DND-41 (cell line): ENCODE measurements at regions not wholly inside any gene's neighbourhood (a gene's known extent, or its start where the extent isn't known, plus 50 kb on each side); places are given as distances from the start of the nearest gene placed in this dataset.

ENCODE experiments used
- ATAC-seq: fragments of 200-7000 bp; cut with Tn5 transposase; 3 replicates; pipeline ENCODE4 v1.9.1; 2021; ENCODE audit warnings: low read depth; ENCODE audit not compliant: insufficient read depth
- DNase-seq: peaks from one replicate; pipeline ENCODE4 v3.0.0-alpha.2; 2020
- H2AFZ ChIP-seq: 2 replicates; pipeline ENCODE4 v1.6.0; 2012; ENCODE audit warnings: low read depth, low read length
- H3K27ac ChIP-seq: 2 replicates; pipeline ENCODE4 v1.5.1; 2012; ENCODE audit warnings: low read length, inconsistent platforms
- H3K27me3 ChIP-seq: fragments of 200-600 bp; sonication (generic); 2 replicates; pipeline ENCODE4 v1.6.0; 2012; ENCODE audit warnings: low read length, mild to moderate bottlenecking, inconsistent platforms; ENCODE audit not compliant: insufficient read depth, poor library complexity
- H3K36me3 ChIP-seq: 2 replicates; pipeline ENCODE4 v1.5.1; 2012; ENCODE audit warnings: low read length, inconsistent platforms; ENCODE audit not compliant: insufficient read depth
- H3K4me1 ChIP-seq: 2 replicates; pipeline ENCODE4 v1.5.1; 2012; ENCODE audit warnings: mild to moderate bottlenecking, low read length; ENCODE audit not compliant: insufficient read depth
- H3K4me2 ChIP-seq: 2 replicates; pipeline ENCODE4 v1.6.0; 2012; ENCODE audit warnings: mild to moderate bottlenecking, moderate library complexity, low read length, inconsistent platforms; ENCODE audit not compliant: insufficient read depth
- H3K4me3 ChIP-seq, 2 experiments: fragments of 200-600 bp in 1 of 2; shearing (Covaris generic) in 1 of 2; 2 replicates each; pipeline ENCODE4 v1.5.1; 2012 to 2016; ENCODE audit warnings: inconsistent platforms in 2 of 2, low read length in 2 of 2, mild to moderate bottlenecking in 2 of 2, low read depth in 1 of 2, moderate library complexity in 1 of 2
- H3K79me2 ChIP-seq: 2 replicates; pipeline ENCODE4 v1.6.0; 2012; ENCODE audit warnings: low read length, inconsistent platforms; ENCODE audit not compliant: insufficient read depth
- H3K9ac ChIP-seq: 2 replicates; pipeline ENCODE4 v1.6.0; 2012; ENCODE audit warnings: low read depth, mild to moderate bottlenecking, inconsistent platforms, low read length, moderate library complexity
- H3K9me3 ChIP-seq: 2 replicates; pipeline ENCODE4 v1.5.1; 2012; ENCODE audit warnings: low read length, moderate library complexity, mild to moderate bottlenecking, inconsistent platforms; ENCODE audit not compliant: insufficient read depth, severe bottlenecking
- H4K20me1 ChIP-seq: 2 replicates; pipeline ENCODE4 v1.6.0; 2012; ENCODE audit warnings: low read length; ENCODE audit not compliant: insufficient read depth
- CTCF ChIP-seq: IDR thresholded peaks from 2 replicates; pipeline ENCODE4 v1.5.1; 2012; ENCODE audit warnings: borderline replicate concordance, low read length, moderate library complexity, mild to moderate bottlenecking; ENCODE audit not compliant: poor library complexity, severe bottlenecking; ENCODE audit errors: extremely low read depth
- EZH2 ChIP-seq: IDR thresholded peaks from 3 replicates; pipeline ENCODE4 v1.6.1; 2012; ENCODE audit warnings: borderline replicate concordance, low read depth, mild to moderate bottlenecking, moderate library complexity, low read length, inconsistent platforms; ENCODE audit not compliant: severe bottlenecking

- Histone ChIP-seq H3K27me3 (no peaks in the 10 kb centered on the region), H3K9me3 (no peaks in the 10 kb centered on the region), H3K27ac (no peak overlapping the region), H3K36me3 (no peaks in the 10 kb centered on the region), H3K4me1 (no peaks in the 10 kb centered on the region), H3K4me3 (no peak overlapping the region), H3K79me2 (no peaks in the 10 kb centered on the region), H2AFZ (no peak overlapping the region), H3K4me2 (no peak overlapping the region), H4K20me1 (no peaks in the 10 kb centered on the region), H3K9ac (no peak overlapping the region)
- ATAC-seq (no peak), DNase-seq (no peak)
- TF ChIP-seq CTCF: no peak
- no peak for TF ChIP-seq EZH2
Measured at GRCh38 chr4:138891631-138892031, 124.0 kb upstream of the NOCT start.

GRCh38 chr4:138890891-138891570, 124.5 kb upstream of the NOCT start:
- ATAC-seq: no peak
- H3K27ac ChIP-seq: no peak overlapping the region
- DNase-seq: no peak
- no peak overlapping the region for H3K4me3 ChIP-seq
- TF ChIP-seq CTCF (no peak), EZH2 (no peak)
- H3K9ac ChIP-seq: no peak overlapping the region
- no peaks in the 10 kb centered on the region for H3K27me3 ChIP-seq
- H4K20me1 ChIP-seq: no peaks in the 10 kb centered on the region
- no peaks in the 10 kb centered on the region for H3K9me3 ChIP-seq
- H2AFZ ChIP-seq: no peak overlapping the region
- H3K4me1 ChIP-seq: no peaks in the 10 kb centered on the region
- no peak overlapping the region for H3K4me2 ChIP-seq
- no peaks in the 10 kb centered on the region for H3K36me3 ChIP-seq
- no peaks in the 10 kb centered on the region for H3K79me2 ChIP-seq

- Histone ChIP-seq H3K27ac (no peak overlapping the region), H3K9me3 (no peaks in the 10 kb centered on the region), H3K9ac (no peak overlapping the region), H4K20me1 (no peaks in the 10 kb centered on the region), H3K36me3 (no peaks in the 10 kb centered on the region), H3K4me2 (no peak overlapping the region), H3K4me1 (no peaks in the 10 kb centered on the region), H3K79me2 (no peaks in the 10 kb centered on the region), H3K27me3 (no peaks in the 10 kb centered on the region), H2AFZ (no peak overlapping the region), H3K4me3 (no peak overlapping the region)
- ATAC-seq (no peak), DNase-seq (no peak)
- TF ChIP-seq CTCF: no peak
- no peak for TF ChIP-seq EZH2
Measured at GRCh38 chr4:138889216-138889615, 126.4 kb upstream of the NOCT start.
